Activated CD8-positive, alpha-beta memory T cell treated with anti-CD3 and anti-CD28 coated beads for 1 hour (primary cell): ENCODE measurements at regions not wholly inside any gene's neighbourhood (a gene's known extent, or its start where the extent isn't known, plus 50 kb on each side); places are given as distances from the start of the nearest gene placed in this dataset.

ENCODE experiments used
- DNase-seq, 2 donors: peaks; one replicate each; pipeline ENCODE4 v3.0.0-alpha.2; 2020; ENCODE audit warnings: low read depth in 1 of 2; ENCODE audit errors: extremely low read depth in 1 of 2

DNA sequence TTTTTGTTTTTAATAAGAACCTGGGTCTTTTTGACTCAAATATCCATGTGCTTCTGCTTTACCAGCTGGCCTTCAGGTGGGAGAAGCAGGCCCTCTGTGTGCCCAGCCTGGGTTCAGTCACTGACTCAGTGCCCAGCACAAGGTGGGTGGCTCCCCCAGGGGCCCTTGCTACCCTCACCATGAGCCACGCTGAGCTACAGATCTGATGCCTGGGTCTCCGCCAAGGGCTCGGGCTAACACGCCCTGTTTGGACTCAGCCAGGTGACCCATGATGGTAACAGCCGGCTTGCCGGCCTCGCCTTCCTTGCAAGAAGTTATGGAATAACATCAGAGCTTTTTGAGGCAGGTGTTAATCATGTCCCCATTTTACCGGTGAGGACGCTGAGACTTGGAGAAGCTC, 109.5 kb upstream of the NLRP1 start:
- no peak for DNase-seq

DNA sequence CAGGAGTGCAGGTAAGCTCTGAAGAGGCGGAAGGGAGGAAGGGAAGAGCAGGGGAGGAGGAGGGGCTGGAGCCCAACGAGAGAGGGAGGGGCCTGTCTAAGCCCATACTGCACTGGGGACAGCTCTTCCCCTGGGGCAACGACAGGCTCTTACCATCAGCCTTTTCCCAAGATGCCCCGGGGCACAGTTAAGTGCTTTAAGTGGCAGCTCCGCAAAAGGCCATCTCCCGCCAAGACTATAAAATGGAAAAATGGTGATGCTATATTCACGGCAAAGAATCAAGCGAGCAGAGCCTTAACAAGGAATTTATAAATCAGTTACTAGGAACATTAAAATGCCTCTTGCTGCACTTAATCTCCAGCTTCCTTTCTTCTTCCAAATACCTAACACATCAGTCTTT, 110.2 kb upstream of the NLRP1 start:
- DNase-seq: no peak

DNA sequence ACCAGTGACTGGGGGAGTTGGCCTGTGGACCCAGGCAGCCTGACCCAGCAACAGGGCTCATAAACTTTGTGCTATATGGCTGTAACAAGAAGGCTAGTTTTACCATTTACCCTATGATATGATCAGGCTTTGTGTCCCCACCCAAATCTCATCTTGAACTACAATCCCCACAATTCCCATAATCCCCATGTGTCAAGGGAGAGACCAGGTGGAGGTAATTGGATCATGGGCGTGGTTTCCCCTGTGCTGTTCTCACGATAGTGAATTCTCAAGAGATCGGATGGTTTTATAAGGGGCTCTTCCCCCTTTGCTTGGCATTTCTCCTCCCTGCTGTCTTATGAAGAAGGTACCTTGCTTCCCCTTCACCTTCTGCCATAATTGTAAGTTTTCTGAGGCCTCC, 111.2 kb upstream of the NLRP1 start:
- DNase-seq: no peak

DNA sequence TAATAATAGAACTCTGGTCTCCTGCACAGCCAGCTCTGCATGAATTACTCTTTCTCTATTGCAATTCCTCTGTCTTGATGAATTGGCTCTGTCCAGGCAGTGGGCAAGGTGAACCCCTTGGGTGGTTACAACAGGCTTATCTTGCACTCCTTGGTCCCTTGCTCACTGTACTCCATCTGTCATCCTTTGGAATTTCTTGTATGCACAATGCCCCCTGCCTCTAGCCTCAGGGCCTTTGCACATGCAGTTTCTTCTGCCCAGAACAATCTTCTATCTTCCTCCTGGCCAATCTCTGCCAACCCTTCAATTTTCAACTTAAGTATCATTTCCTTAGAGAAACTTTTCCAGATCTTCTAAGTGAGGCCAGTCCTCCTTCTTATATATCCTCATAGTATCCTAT, 114.7 kb upstream of the NLRP1 start:
- no peak for DNase-seq

DNA sequence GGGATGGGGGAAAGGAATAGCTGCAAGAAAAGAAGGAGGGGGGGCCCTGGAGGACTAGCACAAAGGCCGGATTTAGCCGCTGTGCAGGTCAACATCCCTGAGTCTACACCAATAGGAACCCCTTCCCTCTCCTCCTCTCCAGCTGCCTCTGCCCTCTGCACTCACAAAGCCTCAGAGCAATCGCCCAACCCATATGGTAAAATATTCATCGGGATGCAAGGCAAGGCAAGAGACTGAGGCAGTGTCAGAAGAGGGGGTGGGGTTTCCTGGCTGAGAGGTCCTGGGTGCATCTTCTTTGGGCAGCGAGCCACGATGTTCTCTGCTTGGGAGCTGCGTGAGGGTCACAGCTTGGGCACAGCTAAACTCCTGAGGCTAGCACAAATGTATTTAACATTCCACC, 115.5 kb upstream of the NLRP1 start:
- no peak for DNase-seq

DNA sequence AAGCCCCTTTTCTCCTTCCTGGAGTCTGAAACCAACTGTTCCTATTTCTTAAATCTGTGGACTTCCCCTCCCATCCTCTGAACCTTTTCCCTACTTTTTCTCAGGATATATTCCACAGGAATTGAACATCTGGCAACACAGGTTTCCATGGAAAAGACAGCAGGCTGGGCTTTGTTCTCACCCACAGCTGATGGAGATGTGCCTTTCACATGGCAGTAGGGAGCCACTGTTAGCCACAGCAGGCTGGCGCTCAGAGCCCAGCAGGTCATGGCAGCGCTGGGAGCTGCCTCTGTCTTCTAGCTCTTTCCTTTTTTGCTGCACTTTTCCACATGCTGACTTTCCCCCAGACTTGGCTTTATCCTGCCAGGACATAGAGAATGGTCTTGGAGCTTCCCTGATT, 116.4 kb upstream of the NLRP1 start:
- DNase-seq: no peak

DNA sequence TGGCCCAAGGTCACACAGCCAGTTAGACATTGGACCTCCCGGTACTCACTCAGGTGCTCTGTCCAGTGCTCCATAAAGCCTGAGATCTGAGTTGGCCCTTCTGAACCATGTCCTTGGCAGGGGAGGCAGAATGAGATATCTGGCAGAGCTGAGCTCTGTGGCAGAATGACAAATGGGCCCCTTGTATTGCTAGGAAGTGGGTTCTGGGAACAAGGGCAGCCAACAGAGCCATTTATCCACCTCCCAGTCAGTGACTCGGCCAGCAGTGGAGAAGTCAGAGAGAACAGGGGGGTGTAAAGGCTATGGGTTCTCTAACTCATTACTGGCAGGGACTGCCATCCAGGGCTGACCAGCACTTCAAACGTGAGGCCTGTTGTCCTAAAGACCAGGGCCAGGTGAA, 117.1 kb upstream of the NLRP1 start:
- no peak for DNase-seq

DNA sequence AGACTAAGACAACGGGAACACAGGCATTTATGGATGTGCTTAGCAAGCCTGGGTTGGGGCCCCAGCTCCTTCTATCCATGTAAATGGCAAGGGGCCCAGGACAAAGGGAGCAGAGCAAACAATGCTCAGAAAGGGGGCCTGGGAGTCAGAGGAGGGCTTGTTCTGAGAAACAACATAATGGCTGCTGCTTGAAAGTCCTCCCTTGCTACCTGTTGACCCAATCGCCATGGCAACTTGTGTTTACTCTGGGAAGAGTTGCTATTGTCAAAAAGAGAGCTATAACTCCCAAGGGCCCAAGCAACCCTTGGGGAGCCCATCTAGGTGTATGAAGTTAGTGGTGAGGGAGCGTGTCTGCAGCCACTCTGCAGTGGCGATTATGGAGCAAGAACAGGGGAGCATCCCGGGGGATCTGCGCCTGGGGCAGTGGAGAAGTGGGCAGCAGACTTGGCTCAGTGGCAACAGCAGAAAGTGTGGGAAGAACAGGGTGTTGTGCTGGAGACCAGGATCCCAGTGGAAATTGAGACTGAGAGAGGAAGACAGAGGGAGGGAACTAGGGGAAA, 118.7 kb upstream of the NLRP1 start:
- DNase-seq: no peak

DNA sequence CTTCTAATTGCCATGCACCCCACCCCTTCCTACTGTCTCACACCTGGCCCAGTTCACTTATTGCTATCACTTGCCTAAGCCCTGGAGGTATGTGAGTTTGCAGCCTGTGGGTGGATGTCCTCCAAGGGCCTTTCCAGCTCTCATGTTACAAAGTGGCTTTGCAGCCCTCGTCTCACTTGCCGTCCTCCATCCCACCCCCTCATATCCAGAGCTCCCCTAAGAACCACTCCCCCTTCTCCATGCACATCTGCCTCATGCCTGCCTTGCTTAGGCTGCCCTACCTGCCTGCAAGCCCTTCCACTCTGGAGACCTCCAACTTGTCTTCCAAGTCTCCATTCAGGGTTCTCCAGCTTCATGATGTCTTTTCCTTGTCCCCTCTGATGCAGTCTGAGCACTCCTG, 119.4 kb upstream of the NLRP1 start:
- no peak for DNase-seq

DNA sequence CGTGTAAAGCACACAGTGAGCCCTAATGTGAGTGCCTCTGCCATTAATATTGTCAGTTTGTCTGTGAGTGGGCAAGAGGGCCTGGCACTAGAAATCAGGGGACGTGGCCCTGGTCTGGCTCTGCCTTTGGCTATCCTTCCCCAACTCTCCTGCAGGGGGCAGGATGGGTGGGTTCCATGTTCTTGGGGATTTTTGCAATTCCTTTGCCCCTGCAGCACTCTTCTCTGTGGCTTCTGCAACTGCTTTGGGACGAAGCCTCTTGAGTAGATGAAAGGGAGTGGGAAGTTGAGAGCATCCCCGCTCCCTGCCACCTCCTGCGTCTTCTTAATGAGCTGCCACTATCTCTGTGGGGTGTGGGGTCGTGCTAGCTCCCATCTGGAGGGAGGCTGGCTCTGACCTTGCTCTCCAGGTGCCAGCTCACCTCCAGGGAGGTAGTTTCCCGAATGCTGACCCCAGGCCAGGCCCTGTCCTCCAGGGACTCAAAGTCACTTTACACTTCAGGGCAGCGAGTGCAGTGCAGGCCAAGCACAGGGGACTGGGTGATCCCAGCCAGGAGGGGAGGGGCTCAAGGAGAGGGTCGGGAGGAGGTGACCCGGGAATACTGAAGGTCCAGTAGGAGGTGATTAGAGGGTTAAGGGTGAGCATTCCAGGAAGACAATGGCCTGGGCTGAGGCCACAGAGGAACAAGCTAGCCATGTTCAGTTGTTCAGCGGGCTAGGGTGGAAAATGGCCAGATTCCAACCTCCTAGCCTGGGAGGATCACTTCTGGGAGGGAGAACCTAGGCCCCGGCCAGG, 121.0 kb upstream of the NLRP1 start:
- no peak for DNase-seq

DNA sequence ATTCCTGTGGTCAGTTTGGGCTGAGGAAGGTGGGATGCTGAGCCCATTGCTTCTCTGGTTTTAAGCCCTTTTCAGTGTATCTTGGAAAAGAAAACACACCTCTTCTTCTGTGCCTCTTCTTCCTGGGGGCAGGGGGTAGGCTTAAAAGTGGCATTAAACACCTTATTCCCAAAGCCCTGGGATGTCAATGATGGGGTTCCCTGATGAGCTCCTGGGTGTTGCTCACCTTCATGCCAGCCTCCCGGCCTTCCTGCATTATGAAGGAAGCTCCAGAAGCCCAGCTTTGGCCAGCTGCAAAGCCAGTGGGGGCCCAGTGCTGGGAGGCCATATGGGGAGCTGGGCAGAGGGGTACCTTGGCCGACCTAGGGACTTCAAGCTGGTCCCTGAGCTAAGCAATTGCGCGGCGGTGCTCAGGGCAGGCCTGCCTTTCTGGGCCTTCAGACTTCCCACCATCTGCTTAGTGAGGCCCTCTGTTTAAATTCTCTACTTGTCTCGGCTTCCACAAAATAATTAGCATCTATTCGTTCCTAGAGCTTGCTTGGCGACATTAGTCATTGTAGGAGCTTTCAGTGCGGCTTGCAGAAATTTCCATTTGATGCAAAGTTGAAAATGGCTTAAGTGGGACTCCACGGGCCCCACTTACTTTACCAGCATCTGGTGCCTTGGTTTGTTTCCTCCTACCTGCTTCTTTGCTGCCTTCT, 121.7 kb upstream of the NLRP1 start:
- no peak for DNase-seq

DNA sequence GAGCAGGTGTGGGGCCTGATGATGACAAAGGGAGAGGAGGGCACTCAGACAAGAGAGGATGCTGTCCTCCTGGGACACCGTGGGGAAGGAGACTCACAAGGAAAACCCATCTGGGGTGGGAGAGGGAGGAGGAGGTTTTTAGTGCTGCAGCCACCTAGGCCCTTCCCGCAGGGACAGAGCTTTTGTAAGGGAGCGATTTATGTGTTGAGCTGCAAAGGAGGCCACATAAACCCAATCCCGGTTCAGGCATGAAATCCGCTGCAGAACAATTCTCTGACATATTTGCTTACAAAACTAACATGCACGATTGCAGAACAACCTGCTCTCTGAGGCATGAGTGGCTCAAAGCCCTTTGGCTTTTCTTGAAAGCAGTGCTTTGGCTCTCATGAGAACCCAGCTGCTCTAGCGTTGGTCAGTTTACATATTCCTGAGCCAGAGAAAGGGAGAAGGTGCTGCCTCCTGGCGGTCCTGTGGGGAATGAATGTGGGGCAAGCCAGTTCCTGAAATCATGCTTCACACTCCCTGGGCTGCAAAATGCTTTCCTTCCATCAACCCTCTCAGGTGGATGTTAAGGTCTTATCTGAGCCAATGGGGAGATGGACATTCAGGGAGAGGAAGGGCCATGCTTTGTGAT, 122.4 kb upstream of the NLRP1 start:
- peak; percentile 6 to 42 for DNase-seq

DNA sequence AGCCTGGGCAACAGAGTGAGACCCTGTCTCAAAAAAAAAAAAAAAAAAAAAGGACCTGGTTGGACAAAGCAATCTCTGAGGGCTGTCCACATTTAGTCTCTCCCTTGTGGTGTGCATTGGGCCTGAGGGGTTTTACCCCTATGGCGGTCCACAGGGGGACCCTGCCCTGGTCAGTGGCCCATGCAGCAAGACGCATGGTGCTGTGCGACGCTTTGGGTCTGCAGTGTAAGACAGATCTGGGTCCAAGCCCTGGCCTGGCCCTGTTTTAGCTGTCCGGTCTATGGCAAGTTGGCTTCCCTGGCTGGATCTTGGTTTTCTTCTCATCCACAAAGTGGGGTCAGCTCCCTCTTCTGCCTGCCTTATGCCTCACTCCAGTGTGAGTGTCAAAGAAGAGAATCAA, 123.2 kb upstream of the NLRP1 start:
- DNase-seq: no peak

DNA sequence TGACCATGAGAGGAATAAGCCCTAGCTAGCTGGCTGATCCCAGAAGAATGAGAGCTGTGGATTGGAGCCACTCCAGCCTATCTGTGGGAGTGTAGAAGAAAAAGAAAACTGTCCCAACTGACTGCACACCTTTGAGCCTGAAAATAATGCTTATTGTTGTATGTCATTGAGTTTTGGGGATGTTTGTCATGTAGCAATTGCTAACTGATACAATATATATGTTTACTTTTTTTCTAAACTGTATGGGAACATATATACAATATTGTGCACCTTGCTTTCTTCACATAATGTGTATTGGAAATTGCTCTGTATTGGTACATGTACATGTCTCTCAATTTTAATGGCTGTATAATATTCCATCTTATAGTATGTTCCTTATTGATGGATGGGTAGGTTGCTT, 124.0 kb upstream of the NLRP1 start:
- DNase-seq: no peak

DNA sequence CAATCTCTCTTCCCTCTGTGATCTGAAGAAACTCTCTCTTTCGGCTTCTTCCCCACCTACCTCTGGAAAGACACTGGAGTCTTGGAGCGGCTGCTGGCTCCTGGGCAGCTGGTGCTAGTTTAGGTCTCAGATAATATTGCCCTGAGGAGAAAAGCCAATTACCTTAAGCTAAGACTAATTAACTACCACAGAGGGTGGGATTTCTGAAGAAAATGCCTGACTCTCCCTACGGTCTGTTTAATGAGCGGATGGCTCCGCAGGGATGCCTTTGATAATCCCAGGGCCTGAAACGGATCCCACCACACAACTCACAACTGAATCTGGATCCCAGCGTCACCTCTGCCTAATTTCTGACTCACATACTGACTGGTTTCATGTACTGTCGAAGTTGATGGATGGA, 127.0 kb upstream of the NLRP1 start:
- DNase-seq: no peak

DNA sequence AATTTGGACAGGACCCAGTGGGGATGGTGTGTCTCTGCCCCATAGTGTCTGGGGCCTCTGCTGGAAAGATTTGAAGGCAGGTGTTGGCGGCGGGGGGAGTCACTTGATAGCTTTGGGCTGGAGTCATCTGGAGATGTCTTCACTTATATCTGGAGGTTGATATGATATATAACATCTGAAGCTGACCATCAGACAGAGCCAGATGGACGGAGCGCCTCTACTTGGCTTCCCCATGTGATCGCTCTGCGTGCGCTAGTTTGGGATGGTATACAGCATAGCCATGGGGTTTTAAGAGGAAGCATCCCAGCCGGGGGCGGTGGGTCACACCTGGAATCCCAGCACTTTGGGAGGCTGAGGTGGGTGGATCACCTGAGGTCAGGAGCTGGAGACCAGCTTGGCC, 130.7 kb upstream of the NLRP1 start:
- DNase-seq: no peak

DNA sequence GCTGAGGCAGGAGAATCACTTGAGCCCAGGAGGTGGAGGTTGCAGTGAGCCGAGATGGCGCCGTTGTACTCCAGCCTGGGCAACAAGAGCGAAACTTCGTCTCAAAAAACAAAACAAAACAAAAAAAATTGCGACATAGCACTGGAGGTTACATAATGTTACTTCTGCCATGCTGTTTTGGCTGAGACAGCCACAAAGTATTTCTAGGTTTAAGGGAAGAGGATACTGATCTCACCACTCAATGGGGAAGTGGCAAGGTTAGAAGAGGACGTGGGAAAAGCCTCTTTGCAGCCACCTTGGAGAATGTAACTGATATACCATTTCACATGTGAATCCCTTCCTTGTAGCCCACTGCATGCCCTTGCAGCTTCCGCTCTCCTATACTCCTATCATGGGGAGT, 131.2 kb upstream of the NLRP1 start:
- no peak for DNase-seq

DNA sequence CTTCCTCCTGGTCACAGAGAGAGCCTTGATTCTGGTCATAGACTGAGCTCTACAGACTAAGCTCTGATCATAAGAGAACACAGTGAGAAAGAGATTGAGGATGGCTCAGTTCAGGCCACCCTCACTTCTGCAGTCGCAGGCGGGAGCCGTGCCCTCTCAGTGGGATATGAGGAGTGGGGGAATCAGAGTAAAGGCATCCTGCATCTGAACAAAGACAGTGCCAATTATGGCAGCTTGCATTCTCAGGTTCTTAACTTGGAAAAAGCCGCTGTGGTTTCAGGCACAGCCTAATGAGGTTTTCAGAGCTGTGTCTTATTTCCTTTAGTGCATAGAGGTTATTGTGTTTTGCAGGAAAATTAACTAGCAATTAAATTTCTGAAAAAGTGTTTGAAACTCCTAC, 134.4 kb upstream of the NLRP1 start:
- DNase-seq: no peak

DNA sequence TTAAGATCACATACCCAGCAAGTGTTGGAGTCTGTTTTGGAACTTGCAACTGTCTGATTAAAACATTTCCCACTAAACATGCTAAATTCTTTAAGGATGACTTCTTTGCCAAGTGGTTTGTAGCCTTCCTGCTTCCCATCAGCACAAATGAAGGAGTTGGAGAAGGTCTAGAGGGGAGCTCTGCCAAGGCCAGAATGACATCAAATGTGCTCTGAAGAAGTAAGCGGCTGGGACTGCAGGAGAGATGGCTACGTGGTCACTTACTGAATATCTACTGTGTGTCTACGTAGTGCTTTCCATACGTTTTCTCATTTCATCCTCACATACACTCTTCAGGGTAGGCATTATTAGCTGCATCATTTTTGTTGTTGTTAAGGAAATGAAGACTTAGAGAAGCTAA, 135.7 kb upstream of the NLRP1 start:
- no peak for DNase-seq

DNA sequence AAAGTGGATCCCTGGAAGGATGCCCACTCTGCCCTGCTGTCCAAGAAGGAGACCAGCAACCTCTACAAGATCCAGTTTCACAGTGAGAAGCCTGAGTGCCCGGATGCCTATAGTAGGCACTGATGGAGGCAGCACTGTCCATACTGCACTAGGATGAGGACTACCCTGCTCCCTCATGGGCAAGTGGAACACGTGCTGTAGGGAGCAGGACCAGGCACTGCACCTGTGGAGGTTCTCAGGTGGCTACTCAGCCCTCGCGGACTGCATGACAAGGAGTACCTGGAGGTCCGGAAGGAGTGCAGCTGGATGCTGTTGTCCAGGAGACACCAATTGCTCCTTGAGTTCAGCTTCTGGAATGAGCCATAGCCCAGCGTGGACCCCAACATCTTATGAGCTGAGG, 146.1 kb upstream of the NLRP1 start:
- DNase-seq: no peak

DNA sequence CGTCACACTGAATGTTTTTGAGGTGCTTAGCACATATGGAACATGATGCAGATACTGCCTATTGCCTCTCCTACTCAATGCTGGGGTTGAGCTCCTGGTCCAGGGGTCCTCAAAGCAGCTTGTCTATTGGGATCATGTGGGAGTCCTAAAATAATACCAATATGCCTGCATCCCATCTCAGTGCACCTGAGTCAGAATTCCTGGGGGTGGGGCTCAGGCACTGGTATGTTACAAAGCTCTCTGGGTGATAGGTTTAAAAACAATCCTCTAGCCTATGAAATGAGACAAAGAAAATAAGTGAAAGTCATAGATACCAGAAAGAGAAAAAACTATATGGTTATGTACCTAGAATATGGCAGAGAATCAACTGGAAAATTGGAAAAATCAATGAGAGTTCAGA, 156.6 kb upstream of the NLRP1 start:
- DNase-seq: no peak

DNA sequence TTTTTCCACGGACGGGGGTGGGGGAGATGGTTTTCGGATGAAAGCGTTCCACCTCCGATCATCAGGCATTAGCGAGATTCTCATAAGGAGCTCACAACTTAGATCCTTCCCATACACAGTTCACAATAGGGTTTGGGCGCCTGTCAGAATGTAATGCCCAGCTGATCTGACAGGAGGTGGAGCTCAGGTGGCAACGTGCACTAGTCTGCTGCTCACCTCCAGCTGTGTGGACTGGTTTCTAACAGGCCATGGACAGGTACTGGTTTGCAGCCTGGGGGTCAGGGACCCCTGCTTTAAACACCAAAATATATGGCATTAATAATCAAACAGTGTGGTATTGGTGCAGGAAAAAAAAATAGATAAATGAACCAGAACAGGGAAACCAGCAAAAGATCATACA, 157.5 kb upstream of the NLRP1 start:
- no peak for DNase-seq
